ENCODE measurements at regions not wholly inside any gene's neighbourhood (a gene's known extent, or its start where the extent isn't known, plus 50 kb on each side); places are given as distances from the start of the nearest gene placed in this dataset.

DNA sequence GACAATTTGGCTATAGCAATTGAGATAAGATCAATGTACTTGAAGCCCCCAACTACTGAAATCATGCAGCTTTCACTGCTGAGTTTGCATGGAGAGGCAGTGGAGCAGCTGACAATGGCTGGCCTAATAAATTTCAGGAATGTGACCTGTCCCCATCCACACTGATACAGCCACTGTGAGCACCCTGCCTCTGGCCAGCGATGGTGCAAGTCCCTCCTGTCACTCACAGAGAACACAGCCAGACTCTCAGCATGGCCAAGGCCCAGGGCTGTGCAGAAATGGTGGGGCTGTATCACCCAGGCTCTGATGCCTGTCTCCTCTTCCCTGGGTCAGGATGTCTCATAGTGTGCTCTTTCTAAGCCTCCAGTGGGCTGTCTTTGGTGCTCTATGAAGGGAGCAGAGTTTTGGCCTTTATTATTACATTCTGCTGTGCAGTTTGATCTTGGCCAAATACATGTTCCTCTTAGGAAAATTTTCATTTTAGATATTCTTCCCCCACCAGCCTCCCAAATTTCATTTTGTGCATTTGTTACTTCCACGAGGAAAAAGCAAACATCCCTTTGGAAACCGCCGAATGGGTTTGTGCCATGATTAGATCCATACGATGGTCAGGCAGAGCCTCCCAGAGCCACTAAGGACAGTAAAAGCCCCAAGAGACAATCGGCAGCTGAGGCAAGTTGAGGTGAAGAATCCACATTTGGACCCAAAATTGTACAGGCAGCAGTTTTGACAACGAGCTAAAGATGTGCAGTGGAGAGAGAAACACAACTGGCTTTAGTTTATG is 85.1 kb upstream of the WSCD2 start:
- TF ChIP-seq, protein P1, sequence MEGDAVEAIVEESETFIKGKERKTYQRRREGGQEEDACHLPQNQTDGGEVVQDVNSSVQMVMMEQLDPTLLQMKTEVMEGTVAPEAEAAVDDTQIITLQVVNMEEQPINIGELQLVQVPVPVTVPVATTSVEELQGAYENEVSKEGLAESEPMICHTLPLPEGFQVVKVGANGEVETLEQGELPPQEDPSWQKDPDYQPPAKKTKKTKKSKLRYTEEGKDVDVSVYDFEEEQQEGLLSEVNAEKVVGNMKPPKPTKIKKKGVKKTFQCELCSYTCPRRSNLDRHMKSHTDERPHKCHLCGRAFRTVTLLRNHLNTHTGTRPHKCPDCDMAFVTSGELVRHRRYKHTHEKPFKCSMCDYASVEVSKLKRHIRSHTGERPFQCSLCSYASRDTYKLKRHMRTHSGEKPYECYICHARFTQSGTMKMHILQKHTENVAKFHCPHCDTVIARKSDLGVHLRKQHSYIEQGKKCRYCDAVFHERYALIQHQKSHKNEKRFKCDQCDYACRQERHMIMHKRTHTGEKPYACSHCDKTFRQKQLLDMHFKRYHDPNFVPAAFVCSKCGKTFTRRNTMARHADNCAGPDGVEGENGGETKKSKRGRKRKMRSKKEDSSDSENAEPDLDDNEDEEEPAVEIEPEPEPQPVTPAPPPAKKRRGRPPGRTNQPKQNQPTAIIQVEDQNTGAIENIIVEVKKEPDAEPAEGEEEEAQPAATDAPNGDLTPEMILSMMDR (IDR thresholded peaks at IDR 0.05) = no peak
- no peak for TF ChIP-seq POLR2A (IDR thresholded peaks at IDR 0.05)

Measured in Peyer's patch (tissue), 4 donors.